HG02642 (cell line): ENCODE measurements at regions not wholly inside any gene's neighbourhood (a gene's known extent, or its start where the extent isn't known, plus 50 kb on each side); places are given as distances from the start of the nearest gene placed in this dataset.
A peak's percentile ranks its signal among the peaks of the same experiment; 100 is the strongest.
"Not testable (repeated sequence)": the region's sequence is repeated elsewhere in the genome, so short reads cannot be mapped to it uniquely, and the experiment has no call there.

Source experiments
- ATAC-seq: cut with Tn5 transposase; IDR thresholded peaks from one replicate; pipeline ENCODE4 v1.9.1; 2021; ENCODE audit warnings: mild to moderate bottlenecking; ENCODE audit not compliant: unreplicated experiment, poor library complexity

DNA sequence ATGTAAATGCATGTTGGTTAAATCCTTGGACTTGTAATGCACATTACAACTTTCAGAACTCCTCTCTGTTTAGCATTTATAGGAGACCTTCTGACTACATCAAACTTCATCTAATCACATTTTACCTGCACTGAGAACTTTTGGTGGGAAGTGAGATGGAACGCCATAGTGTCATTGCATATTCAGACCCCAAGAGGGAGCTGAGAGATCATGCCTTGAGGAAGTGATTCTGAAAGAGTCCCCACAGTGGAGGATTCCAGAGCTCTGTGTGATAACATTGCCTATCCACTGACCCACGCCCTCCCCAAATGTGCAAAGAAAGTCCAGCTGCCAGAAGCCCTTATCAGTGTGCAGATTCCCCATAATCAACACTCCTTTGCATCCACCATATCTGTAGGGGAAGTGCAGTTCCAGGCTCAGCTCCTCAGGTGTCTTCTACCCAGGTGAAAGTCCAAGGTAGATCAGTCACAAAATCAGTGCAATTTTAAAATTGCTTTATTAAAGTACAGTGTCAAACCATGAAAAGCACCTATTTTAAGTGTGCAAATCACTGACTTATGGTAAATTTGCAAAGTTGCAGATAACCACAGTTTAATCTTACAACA lies 212.4 kb downstream of the RPIA start:
- peak; percentile 61 for ATAC-seq

DNA sequence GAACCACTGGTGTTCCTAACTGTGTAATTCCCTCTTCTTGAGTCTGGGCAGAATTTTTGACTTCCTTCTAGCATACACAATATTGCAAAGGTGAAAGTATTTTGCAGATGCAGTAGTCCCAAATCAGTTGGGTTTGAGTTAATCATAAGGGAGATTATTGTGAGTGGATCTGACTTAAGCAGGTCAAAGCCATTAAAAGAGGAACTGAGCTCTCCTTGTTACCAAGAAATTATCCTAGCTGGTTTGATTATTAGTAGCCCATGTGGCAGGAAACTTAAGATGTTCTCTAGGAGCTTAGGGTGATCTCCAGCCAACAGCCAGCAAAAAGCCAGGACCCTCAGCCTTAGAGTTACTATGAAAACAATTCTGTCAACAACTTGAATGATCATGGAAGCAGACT lies 221.8 kb downstream of the RPIA start:
- no peak for ATAC-seq

DNA sequence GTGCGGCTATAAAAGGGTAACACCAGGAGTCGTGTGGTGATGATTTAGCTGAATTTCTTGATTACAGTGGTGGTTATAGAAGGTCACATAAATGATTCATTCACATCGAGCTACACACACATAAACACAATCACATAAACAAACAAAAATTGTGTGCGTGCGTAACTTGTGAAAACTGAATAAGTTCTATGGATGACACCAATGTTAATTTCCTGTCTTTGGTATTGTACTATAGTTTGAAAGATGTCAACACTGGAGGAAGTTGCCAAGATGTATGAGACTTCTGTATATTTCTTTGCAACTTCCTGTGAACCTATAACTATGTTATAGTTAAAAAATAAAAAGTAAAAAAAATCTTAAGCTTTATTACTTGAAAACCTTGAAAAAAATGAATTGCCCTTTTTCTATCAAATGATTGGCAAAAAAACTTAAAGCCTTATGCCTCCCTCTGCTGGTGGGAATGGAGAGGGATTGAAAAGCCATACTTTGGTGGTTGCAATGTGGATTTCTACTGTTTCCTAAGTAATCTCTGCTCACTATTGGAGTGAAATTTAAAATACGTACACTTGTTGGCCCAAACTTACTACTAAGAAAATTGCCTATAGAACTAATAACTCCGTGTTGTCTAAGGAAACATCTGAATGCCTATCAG lies 227.7 kb downstream of the RPIA start:
- no peak for ATAC-seq

DNA sequence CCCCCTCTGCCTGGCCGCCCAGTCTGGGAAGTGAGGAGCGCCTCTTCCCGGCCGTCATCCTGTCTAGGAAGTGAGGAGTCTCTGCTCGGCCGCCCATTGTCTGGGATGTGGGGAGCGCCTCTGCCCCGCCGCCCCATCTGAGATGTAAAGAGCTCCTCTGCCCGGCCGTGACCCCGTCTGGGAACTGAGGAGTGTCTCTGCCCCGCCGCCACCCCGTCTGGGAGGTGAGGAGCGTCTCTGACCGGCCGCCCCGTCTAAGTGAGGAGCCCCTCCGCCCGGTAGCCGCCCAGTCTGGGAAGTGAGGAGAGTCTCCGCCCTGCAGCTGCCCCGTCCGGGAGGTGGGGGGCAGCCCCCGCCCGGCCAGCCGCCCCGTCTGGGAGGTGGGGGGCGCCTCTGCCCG lies 228.9 kb downstream of the RPIA start:
- ATAC-seq = not testable (repeated sequence)

DNA sequence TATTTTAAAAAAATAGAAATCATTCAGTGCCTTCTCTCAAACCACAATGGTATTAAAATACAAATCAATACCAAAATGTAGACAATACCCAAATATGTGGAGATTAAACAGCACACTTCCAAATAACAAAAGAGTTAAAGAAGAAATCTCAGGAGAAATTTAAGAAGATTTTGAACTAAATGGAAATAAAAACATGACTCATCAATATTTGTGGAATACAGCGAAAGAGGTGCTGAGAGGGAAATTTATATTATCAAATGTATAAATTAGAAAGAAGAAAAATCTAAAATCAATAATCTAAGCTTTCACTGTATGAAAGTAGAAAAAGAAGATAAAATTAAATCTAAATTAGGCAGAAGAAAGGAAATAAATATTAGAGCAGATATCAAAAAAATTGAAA lies 233.1 kb downstream of the RPIA start:
- no peak for ATAC-seq

DNA sequence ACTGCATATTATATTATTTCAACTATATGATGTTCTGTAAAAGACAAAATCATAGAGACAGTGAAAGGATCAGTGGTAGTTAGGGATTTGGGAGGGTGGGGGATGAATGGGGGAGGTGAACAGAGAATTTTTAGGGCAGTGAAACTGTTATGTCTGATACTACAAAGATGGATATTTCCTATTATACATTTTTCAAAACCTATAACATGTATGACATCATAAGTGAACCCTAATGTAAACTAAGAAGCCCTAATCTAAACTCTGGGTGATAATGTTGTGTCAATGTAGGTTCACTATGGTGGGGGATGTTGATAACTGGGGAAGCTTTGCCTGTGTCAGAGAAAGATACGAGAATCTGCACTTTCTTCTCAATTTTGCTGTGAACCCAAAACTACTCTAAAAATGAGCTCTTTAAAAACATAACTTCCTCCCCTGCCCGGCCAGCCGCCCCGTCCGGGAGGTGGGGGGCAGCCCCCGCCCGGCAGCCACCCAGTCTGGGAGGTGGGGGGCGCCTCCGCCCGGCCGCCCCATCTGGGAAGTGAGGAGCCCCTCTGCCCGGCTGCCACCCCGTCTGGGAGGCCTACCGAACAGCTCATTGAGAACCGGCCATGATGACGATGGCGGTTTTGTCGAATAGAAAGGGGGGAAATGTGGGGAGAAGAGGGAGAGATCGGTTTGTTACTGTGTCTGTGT lies 234.4 kb downstream of the RPIA start:
- ATAC-seq = no peak

DNA sequence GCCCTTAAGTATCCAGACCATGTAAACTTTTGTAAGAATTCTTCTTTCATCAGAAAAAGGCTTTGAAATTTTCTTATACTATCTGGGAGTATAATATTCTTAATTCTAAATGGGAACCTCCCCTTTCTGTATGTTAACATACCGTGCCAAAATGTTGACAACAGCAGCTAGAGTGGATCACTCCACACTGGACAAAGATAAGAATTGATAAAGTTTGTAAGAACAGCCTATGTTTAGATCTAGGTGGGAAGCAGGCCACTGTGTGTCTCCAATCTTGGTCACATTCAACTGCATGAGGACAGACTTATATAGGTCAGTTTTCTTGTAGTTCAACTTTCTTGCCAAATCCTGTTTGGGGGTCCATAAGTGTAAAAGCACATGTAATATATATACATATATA lies 235.7 kb downstream of the RPIA start:
- ATAC-seq = no peak

DNA sequence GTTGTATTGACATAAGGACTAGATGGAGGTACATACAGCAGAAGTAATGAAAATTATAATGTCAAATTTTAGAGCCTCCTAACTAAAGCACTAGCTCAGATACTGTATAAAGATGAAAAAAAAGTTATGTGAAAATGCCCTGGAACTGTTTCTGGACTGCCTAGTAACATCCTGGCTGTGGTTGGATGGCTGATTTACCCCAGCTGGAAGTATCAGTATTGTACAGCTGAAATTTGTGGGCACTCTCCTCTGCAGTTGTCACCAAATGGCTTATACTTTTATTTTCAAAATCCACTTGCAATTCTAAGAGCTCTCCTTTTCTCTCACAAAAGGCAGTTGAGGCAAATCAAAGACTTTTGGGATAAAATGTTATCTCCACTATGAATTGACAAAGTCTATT lies 239.2 kb downstream of the RPIA start:
- ATAC-seq = no peak

DNA sequence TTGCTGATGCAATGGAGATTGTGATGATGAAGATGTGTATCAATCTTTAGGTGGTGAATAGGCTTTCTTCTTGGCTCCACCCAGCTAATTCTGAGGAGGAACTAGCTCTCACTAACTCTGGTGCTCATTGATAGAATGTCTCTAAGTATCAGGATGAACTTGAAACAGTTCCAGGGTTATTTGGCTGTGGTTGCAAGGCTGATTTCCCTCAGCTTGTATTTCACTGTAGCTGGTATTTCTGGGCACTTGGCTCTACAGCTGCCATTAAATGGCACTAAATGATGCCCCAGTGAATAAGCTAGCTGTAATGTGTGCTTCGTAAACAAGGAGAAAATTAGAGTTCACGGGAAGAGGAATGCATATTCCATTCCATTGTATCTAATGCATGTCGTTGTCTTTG lies 241.2 kb downstream of the RPIA start:
- no peak for ATAC-seq

DNA sequence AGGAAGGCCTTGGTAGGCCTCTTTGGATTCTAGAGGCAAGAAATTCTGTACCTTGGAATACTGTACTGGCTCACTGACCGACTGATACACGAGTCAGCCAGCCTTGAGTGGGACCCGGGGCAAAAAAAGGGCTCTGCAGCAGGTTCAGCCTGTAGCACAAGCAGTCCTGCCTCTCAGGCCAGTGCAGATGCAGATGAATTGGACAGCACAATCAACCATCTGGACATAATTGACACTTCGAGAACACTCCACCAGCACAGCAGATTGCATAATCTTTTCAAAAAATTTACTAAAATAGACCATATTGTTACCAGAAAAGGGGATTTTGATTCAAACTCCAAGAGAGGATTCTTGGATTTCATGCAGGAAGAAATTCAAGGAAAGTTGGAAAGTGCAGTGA lies 241.6 kb downstream of the RPIA start:
- no peak for ATAC-seq

DNA sequence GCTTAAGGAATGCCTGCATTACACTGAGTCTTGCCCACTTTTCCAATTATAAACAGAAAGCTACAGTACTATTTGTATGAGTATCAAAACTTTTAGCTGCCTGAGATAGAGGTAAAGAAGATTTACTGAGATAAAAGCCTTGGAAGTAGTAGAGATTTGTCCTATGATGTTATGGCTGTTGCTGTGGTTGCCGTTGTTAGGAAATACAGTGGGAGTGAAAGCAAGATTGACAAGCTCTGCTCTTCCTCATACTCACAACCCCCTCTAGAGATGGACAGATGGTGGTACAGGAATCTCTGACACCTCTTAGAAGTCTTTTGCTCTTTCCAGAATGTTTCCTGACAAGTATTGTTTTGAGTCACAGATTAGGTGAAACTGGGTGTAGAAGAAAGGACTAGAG lies 242.5 kb downstream of the RPIA start:
- ATAC-seq = no peak

DNA sequence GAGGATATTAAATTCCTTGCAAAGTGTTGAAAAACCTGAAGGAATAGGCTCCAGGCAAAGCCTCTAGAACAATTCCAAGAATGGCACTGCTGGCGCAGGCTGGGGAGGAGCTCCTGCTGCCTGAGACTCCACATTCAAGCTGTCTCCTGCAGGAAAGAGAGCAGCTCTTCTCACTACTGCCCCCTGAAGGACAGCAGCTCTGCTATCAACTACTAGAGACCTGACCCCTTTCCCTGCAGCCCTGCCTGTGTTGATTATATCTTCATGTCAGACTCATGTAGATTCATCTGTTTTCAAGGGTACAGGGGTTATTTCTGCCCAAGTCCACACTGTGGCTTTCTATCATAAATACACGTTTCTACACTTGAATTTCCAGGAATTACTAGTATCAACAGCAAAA lies 249.7 kb downstream of the RPIA start:
- ATAC-seq = not testable (repeated sequence)

DNA sequence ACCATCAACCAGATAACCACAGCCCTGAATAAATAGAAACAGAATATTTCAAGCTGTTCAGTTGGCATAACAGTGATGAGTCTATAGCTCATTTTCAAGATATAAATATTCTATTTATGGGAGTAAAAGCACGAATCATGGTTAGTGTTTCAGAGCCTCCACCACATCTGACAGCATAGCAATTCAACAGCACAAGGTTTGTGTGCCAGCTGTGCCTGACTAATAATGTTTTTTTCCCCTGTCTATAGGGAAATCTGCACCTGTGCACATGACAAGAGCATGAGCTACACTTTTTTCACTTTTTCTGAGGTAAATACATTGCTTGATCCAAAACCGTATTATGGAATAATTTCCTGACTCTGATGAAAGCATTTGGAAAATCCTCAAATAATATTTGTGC lies 251.3 kb downstream of the RPIA start:
- no peak for ATAC-seq

DNA sequence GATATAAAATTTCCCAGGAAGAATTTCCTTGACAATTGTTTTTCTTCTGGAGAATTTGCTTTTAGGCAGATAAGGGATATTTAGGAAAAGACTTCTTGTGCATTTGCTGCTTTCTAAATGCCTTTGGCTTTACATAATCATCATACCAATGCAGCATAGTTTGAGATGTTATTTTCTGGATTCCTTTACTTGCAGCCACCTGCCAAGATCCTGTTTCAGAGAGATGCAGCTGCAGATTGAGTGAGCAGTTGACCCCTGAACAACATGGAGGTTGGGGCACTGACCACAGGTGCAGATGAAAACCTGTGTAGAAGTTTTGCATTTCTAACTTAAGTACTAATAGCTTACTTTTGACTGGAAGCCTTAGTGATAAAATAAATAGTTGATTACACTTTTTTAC lies 257.9 kb downstream of the RPIA start:
- no peak for ATAC-seq

DNA sequence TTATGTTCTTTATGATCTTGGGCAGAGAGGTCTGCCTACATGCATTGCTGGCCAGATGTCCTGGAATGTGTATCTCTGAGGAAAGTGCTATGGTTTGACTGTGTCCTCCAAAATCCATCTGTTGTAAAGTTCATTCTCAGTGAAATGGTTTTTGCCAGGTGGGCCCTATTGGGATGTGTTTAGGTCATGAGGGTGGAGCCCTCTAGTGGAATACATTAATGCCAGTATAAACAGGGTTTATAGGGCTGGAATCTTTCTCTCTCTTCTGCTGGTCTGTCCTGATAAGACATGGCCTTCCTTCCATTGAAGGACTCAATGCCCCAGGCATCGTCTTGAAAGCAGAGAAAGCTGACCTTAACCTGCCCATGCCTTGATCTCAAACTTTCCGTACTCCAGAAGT lies 258.5 kb downstream of the RPIA start:
- no peak for ATAC-seq

DNA sequence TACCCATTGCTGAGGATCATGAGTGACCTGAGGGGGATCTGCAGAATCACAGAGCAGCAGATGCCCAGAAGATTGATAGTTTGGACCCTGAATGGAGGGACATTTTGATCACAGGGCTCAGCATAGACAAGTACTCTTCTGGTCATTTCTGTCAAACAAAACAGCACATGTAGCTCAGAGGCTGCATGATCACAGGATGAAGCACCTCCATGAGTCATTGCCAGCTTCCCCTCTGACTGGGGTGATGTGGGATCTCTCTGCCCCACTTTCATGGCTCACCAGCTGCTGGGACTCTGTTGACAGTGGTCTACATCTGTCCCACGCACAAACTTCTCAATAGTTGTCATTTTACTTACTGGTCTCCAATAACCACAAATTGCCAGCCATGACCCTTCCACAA lies 264.1 kb downstream of the RPIA start:
- no peak for ATAC-seq

DNA sequence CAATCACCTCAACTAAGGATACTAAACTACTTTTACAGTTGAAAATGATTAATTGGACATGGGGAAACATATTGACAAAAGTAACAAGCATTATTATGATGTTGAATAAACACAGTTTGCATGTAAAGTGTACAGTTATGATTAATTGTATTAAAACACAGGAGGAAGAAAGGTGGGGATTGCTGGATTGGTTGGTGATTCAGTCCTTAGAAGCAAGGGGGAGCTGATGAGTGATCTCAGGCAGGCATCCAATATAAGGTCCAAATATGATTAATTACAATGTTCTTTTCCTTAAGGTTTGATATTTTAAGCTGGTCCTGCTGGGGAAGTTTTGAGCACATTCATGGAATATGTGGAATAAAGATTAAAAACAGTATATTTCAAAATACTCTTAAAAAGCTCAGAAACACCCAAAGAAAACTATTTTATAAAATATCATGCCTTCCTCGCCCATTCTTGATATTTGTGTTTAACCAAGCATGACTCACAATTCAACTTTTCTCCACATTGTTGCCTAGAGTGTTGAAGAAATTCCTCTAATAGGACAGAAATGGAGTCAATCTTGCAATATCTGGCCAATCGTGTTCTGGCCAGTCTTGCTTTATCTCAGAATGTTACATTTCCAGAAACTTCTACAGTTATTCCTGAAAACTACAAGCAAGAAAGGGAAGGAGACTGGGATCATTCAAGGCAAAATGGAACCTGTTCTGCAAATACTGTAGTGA lies 268.2 kb downstream of the RPIA start:
- no peak for ATAC-seq

DNA sequence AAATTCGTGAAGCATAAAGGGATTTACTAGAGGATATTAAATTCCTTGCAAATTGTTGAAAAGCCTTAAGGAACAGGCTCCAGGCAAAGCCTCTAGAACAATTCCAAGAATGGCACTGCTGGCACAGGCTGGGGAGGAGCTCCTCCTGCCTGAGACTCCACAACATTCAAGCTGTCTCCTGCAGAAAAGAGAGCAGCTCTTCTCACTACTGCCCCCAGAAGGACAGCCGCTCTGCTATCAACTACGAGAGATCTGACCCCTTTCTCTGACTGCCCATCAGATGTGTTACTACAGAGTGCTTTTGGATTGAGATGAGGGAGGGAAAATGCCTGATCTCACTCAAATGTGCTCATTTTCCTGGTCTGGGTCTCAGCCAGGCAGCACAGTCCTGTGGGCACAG lies 269.9 kb downstream of the RPIA start:
- not testable (repeated sequence) for ATAC-seq

DNA sequence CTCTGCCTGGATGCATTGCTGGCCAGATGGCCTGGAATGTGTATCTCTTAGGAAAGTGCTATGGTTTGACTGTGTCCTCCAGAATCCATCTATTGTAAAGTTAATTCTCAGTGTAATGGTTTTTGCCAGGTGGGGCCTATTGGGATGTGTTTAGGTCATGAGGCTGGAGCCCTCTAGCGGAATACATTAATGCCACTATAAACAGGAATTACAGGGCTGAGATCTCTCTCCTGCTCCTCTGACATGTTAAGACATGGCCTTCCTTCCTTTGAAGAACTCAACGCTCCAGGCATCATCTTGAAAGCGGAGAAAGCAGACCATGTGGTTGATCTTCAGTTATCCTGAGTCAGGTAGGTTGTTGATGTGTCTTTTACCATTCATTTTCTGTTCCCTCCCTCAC lies 276.4 kb downstream of the RPIA start:
- no peak for ATAC-seq

DNA sequence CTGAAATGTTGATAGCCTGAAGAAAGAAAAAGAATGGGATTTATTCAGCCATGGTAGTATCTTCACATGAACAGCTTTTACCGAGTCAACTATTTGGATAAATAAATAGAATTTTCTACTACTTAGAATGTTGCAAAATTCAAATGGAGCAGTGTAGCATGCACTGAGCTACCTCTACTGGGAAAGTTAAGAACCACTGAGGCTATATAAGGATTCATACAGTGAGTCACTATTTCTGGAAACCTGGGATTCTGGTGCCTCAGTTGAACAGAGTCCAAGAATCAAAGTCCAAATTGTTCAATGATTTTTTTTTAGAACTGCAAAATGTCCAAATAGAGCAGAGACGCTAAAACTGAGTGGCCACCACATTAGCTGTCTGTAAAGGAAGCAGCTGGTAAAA lies 286.5 kb downstream of the RPIA start:
- ATAC-seq = not testable (repeated sequence)

DNA sequence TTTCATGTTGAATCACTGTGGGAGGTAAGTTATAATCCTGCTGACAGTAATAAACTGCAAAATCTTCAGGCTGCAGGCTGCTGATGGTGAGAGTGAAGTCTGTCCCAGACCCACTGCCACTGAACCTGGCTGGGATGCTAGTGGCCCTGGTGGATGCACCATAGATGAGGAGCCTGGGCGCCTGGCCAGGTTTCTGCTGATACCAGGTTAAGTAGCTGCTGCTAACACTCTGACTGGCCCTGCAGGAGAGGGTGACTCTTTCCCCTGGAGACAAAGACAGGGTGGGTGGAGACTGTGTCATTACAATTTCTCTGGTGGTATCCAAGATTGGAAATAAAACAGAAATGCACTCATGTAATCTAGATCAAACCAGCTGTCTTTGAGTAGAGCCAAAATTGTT lies 287.0 kb downstream of the RPIA start:
- ATAC-seq = not testable (repeated sequence)
